ENCODE measurements at regions not wholly inside any gene's neighbourhood (a gene's known extent, or its start where the extent isn't known, plus 50 kb on each side); places are given as distances from the start of the nearest gene placed in this dataset.

- H2AFZ ChIP-seq (ENCODE audit: low read depth, low read length, poor library complexity, severe bottlenecking): no peak overlapping the region
- intact Hi-C loops (cut with micrococcal nuclease): no loop called here
- H3K9me3 ChIP-seq (ENCODE audit: control insufficient read depth in 1 of 2, insufficient read depth in 1 of 2, low read depth in 1 of 2, low read length in 2 of 2): no peaks in the 10 kb centered on the region
- TF ChIP-seq MAX (IDR thresholded peaks at IDR 0.05) (no peak), EGR1 (IDR thresholded peaks at IDR 0.05; ENCODE audit: low read depth) (no peak)
- BruUV-seq (replicated peaks): no TSS peak
- no peaks in the 10 kb centered on the region for H3K36me3 ChIP-seq (ENCODE audit: control insufficient read depth in 1 of 2, insufficient read depth in 2 of 2, low read length in 2 of 2)
- ChIA-PET POLR2A (no interaction called here), CTCF (no interaction called here), RAD21 (ENCODE audit: low non-redundant PET in 1 of 2, low total read pairs in 2 of 2, uncharacterized antibody in 2 of 2, unreplicated experiment in 2 of 2) (no interaction called here)
- no peak overlapping the region for H3K27ac ChIP-seq (ENCODE audit: low read depth, low read length)
- H3K4me1 ChIP-seq (ENCODE audit: control insufficient read depth in 1 of 2, insufficient read depth in 2 of 2, low read length in 2 of 2): no peaks in the 10 kb centered on the region
- no peak overlapping the region for H3K4me2 ChIP-seq (ENCODE audit: low read length)
- DNase-seq (ENCODE audit: low read depth, low spot score): no peak
- H3K79me2 ChIP-seq (ENCODE audit: insufficient read depth, low read length): no peaks in the 10 kb centered on the region
- no peaks in the 10 kb centered on the region for H3K27me3 ChIP-seq (ENCODE audit: insufficient read depth, low read length)
- H3K4me3 ChIP-seq (replicated peaks in 1 of 2; ENCODE audit: low read depth in 1 of 2, low read length in 2 of 2): no peak overlapping the region
- ATAC-seq: no peak
- H4K20me1 ChIP-seq (ENCODE audit: insufficient read depth): no peaks in the 10 kb centered on the region
- no peak overlapping the region for H3K9ac ChIP-seq (ENCODE audit: low read length)
- no peaks in the 10 kb centered on the region for H3K9me2 ChIP-seq (ENCODE audit: insufficient read depth)
Measured at GRCh38 chr2:10981941-10982431, 70.3 kb downstream of the KCNF1 start.

GRCh38 chr2:10982931-10983701, 71.4 kb downstream of the KCNF1 start:
- H3K4me1 ChIP-seq (ENCODE audit: control insufficient read depth in 1 of 2, insufficient read depth in 2 of 2, low read length in 2 of 2): peaks cover 0 to 5% of the 10 kb centered on the region in 2 experiments; a peak in 1 of 4 replicates
- RAD21 ChIA-PET (ENCODE audit: low non-redundant PET in 1 of 2, low total read pairs in 2 of 2, uncharacterized antibody in 2 of 2, unreplicated experiment in 2 of 2): no interaction called here
- intact Hi-C loops (cut with micrococcal nuclease): no loop called here
- DNase-seq (ENCODE audit: low read depth, low spot score) (no peak), ATAC-seq (no peak)
- H4K20me1 ChIP-seq (ENCODE audit: insufficient read depth): no peaks in the 10 kb centered on the region
- no peaks in the 10 kb centered on the region for H3K9me3 ChIP-seq (ENCODE audit: control insufficient read depth in 1 of 2, insufficient read depth in 1 of 2, low read depth in 1 of 2, low read length in 2 of 2)
- no peaks in the 10 kb centered on the region for H3K9me2 ChIP-seq (ENCODE audit: insufficient read depth)
- no peak overlapping the region for H3K9ac ChIP-seq (ENCODE audit: low read length)
- BruUV-seq (replicated peaks): no TSS peak
- H3K4me3 ChIP-seq (replicated peaks in 1 of 2; ENCODE audit: low read depth in 1 of 2, low read length in 2 of 2): no peak overlapping the region
- no peaks in the 10 kb centered on the region for H3K79me2 ChIP-seq (ENCODE audit: insufficient read depth, low read length)
- no peak overlapping the region for H3K4me2 ChIP-seq (ENCODE audit: low read length)
- H3K27me3 ChIP-seq (ENCODE audit: insufficient read depth, low read length): no peaks in the 10 kb centered on the region
- CTCF ChIA-PET: no interaction called here
- no peak overlapping the region for H2AFZ ChIP-seq (ENCODE audit: low read depth, low read length, poor library complexity, severe bottlenecking)
- no peak overlapping the region for H3K27ac ChIP-seq (ENCODE audit: low read depth, low read length)
- POLR2A ChIA-PET: no interaction called here
- H3K36me3 ChIP-seq (ENCODE audit: control insufficient read depth in 1 of 2, insufficient read depth in 2 of 2, low read length in 2 of 2): no peaks in the 10 kb centered on the region
- TF ChIP-seq SRF (IDR thresholded peaks at IDR 0.05; ENCODE audit: low read depth) (no peak), REST (IDR thresholded peaks at IDR 0.05; ENCODE audit: low read depth) (no peak), ZFX (IDR thresholded peaks at IDR 0.05) (no peak), EZH2phosphoT487 (IDR thresholded peaks at IDR 0.05; ENCODE audit: borderline replicate concordance) (no peak), CTCF (IDR thresholded peaks at IDR 0.05 in 2 of 3, conservative IDR thresholded peaks at IDR 0.05 in 1 of 3; ENCODE audit: borderline replicate concordance in 1 of 3, insufficient read depth in 1 of 3, low read depth in 2 of 3, low read length in 2 of 3) (no peak), POLR2AphosphoS5 (IDR thresholded peaks at IDR 0.05; ENCODE audit: low read depth, low read length) (no peak), ATF3 (IDR thresholded peaks at IDR 0.05) (no peak), EZH2 (IDR thresholded peaks at IDR 0.05) (no peak), YY1 (IDR thresholded peaks at IDR 0.05; ENCODE audit: extremely low read depth, insufficient replicate concordance, low read depth, low read length) (no peak), SP1 (IDR thresholded peaks at IDR 0.05; ENCODE audit: low read depth) (no peak), JUND (IDR thresholded peaks at IDR 0.05) (no peak), FOSL1 (IDR thresholded peaks at IDR 0.05; ENCODE audit: low read depth) (no peak), TCF7L2 (IDR thresholded peaks at IDR 0.05; ENCODE audit: borderline replicate concordance, extremely low read depth, insufficient read depth, insufficient read length) (no peak)
